ENCODE measurements at regions not wholly inside any gene's neighbourhood (a gene's known extent, or its start where the extent isn't known, plus 50 kb on each side); places are given as distances from the start of the nearest gene placed in this dataset.

DNA sequence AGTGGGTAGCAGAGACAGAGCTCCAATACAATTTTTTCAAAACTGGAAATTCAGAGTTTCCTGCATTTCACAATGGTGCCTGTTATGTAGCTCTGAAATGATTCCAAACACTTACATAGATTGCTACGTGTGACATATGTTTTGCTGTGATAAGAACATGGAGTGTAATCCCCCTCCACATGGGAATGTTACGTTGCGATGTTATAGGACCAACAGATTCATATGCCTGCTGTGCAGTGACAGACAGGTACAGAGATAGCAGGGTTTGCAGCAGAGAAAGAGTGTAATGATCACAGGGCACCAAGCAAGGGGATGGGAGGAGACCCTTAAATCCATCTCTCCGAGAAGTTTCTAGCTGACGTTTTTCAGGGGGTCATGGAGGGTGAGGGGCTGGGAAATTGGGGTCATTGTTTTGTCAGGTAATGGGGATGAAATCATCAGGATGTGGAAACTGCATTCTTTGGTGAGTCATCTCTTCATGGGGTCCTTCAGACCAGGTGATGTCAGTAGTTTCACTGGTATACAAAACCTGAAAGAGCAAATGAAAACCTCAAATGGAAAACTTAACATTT lies 76.6 kb upstream of the OSBPL8 start:
- TF ChIP-seq POLR2AphosphoS5 (IDR thresholded peaks at IDR 0.05) (no peak), POLR2A (IDR thresholded peaks at IDR 0.05) (no peak)
- TF ChIP-seq, protein P1, sequence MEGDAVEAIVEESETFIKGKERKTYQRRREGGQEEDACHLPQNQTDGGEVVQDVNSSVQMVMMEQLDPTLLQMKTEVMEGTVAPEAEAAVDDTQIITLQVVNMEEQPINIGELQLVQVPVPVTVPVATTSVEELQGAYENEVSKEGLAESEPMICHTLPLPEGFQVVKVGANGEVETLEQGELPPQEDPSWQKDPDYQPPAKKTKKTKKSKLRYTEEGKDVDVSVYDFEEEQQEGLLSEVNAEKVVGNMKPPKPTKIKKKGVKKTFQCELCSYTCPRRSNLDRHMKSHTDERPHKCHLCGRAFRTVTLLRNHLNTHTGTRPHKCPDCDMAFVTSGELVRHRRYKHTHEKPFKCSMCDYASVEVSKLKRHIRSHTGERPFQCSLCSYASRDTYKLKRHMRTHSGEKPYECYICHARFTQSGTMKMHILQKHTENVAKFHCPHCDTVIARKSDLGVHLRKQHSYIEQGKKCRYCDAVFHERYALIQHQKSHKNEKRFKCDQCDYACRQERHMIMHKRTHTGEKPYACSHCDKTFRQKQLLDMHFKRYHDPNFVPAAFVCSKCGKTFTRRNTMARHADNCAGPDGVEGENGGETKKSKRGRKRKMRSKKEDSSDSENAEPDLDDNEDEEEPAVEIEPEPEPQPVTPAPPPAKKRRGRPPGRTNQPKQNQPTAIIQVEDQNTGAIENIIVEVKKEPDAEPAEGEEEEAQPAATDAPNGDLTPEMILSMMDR (IDR thresholded peaks at IDR 0.05 in 8 of 11, conservative IDR thresholded peaks at IDR 0.05 in 3 of 11) = no peak
- H3K9me3 ChIP-seq = no peaks in the 10 kb centered on the region
- no peak overlapping the region for H3K4me3 ChIP-seq
- no peak overlapping the region for H3K27ac ChIP-seq
- no peaks in the 10 kb centered on the region for H3K36me3 ChIP-seq
- 67 to 84% (median 77%) methylated on average over 5 of the region's 5 CpGs for WGBS, 5 donors
- peaks cover 0 to 7% (median 2%) of the 10 kb centered on the region in 6 donors for H3K4me1 ChIP-seq
- no peak for DNase-seq
- no peaks in the 10 kb centered on the region for H3K27me3 ChIP-seq (replicated peaks in 1 of 7)
- intact Hi-C loops (cut with DNase I; ENCODE audit: low total_unique reads) = no loop called here

DNA sequence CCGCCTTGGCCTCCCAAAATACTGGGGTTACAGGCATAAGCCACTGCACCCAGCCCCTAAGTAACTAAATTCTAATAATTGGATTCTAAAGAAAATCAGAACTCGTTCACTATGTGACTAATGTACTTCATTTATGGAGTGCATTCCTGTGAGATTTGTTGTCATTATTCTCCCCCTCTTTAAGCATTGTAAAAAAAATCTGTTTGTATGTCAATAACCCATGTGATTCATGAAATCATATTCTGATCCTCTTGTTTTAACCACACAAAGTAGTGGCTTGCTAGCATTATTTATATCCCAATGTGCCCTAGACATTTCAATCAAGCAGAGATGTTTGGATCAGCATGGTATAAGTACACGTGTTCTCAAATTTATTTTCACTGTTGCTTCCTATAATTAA lies 78.2 kb upstream of the OSBPL8 start:
- TF ChIP-seq POLR2AphosphoS5 (IDR thresholded peaks at IDR 0.05) = no peak
- TF ChIP-seq, protein P1 (IDR thresholded peaks at IDR 0.05 in 8 of 11, conservative IDR thresholded peaks at IDR 0.05 in 3 of 11) = no peak
- no peak for TF ChIP-seq POLR2A (IDR thresholded peaks at IDR 0.05)
- Histone ChIP-seq H3K9me3 (no peaks in the 10 kb centered on the region), H3K27me3 (replicated peaks in 1 of 7) (no peaks in the 10 kb centered on the region), H3K27ac (no peak overlapping the region), H3K4me1 (peaks cover 0 to 7% (median 2%) of the 10 kb centered on the region in 6 donors), H3K36me3 (no peaks in the 10 kb centered on the region), H3K4me3 (no peak overlapping the region)
- intact Hi-C loops (cut with DNase I; ENCODE audit: low total_unique reads) = no loop called here
- DNase-seq = no peak
- 79 to 93% (median 88%) methylated on average over 3 of the region's 3 CpGs for whole genome bisulfite sequencing, 5 donors

DNA sequence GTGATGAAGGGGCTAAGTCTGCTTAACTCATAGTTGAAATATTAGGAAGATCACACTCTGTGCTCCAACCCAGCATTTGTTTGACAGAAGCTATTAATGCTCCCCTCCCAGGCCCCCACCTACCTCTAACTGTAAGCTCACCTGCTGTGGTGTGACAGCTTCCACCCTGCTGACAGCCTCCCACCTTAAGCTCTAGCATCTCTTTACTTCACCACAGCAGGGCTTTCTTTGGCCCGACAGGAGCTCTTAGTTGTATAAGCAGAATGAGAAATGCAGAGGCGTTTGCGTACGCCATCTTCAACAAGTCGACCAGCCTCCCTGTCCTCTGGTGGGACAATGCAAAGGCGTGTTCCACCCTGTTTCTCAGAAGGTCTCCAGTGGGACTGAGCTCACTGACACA lies 80.1 kb upstream of the OSBPL8 start:
- TF ChIP-seq, protein P1 (IDR thresholded peaks at IDR 0.05 in 8 of 11, conservative IDR thresholded peaks at IDR 0.05 in 3 of 11) = no peak
- TF ChIP-seq POLR2A (IDR thresholded peaks at IDR 0.05) = no peak
- intact Hi-C loops (cut with DNase I; ENCODE audit: low total_unique reads) = no loop called here
- Histone ChIP-seq H3K36me3 (no peaks in the 10 kb centered on the region), H3K4me1 (no peaks in the 10 kb centered on the region), H3K27ac (no peak overlapping the region), H3K4me3 (no peak overlapping the region), H3K9me3 (no peaks in the 10 kb centered on the region), H3K27me3 (replicated peaks in 1 of 7) (no peaks in the 10 kb centered on the region)
- WGBS, 5 donors = 89 to 94% (median 92%) methylated on average over 6 of the region's 6 CpGs
- no peak for DNase-seq

DNA sequence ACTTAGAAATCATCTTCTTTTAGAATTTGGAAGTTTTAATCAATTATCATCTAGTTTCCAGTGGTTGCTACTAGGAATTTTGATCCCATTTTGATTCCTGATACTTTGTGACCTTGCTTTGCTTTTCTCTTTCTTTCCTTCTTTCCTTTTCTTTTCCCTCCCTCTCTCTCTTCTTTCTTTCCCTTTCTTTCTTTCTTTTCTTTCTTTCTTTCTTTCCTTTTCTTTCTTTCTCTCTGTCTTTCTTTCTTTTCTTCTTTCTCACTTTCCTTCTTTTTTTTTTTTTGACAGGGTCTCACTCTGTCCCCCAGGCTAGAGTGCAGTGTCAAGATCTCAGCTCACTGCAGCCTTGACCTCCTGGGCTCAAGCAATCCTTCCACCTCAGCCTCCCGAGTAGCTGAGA lies 81.5 kb upstream of the OSBPL8 start:
- Histone ChIP-seq H3K27me3 (replicated peaks in 1 of 7) (no peaks in the 10 kb centered on the region), H3K27ac (no peak overlapping the region), H3K4me1 (no peaks in the 10 kb centered on the region), H3K4me3 (no peak overlapping the region), H3K9me3 (no peaks in the 10 kb centered on the region), H3K36me3 (no peaks in the 10 kb centered on the region)
- intact Hi-C loops (cut with DNase I; ENCODE audit: low total_unique reads) = no loop called here
- WGBS, 5 donors = 60 to 94% (median 86%) methylated on average over 1 of the region's 1 CpG
- no peak for TF ChIP-seq POLR2AphosphoS5 (IDR thresholded peaks at IDR 0.05)
- no peak for TF ChIP-seq POLR2A (IDR thresholded peaks at IDR 0.05)
- TF ChIP-seq, protein P1 (IDR thresholded peaks at IDR 0.05 in 8 of 11, conservative IDR thresholded peaks at IDR 0.05 in 3 of 11) = no peak
- no peak for DNase-seq

All from spleen (tissue), 11 donors.